HG03521 (cell line): ENCODE measurements at regions not wholly inside any gene's neighbourhood (a gene's known extent, or its start where the extent isn't known, plus 50 kb on each side); places are given as distances from the start of the nearest gene placed in this dataset.

Experiments used
- ATAC-seq: cut with Tn5 transposase; IDR thresholded peaks from one replicate; pipeline ENCODE4 v1.9.1; 2021; ENCODE audit warnings: mild to moderate bottlenecking, moderate library complexity; ENCODE audit not compliant: unreplicated experiment

- no peak for ATAC-seq
These were observed 621.3 kb upstream of the DPP6 start for GRCh38 chr7:153430931-153431330.

GRCh38 chr7:153432063-153432462 lies 620.1 kb upstream of the DPP6 start:
- no peak for ATAC-seq

- ATAC-seq: no peak
These were observed 619.0 kb upstream of the DPP6 start for GRCh38 chr7:153433223-153433622.

- no peak for ATAC-seq
These were observed 611.5 kb upstream of the DPP6 start for GRCh38 chr7:153440715-153441114.

GRCh38 chr7:153443032-153443701 lies 609.0 kb upstream of the DPP6 start:
- ATAC-seq: no peak

- ATAC-seq: no peak
These were observed 607.6 kb upstream of the DPP6 start for GRCh38 chr7:153444641-153445040.

- no peak for ATAC-seq
These were observed 606.6 kb upstream of the DPP6 start for GRCh38 chr7:153445641-153446040.

- ATAC-seq: no peak
These were observed 605.7 kb upstream of the DPP6 start for GRCh38 chr7:153446490-153446889.

GRCh38 chr7:153447011-153447410 lies 605.2 kb upstream of the DPP6 start:
- ATAC-seq: no peak

GRCh38 chr7:153452661-153453060 lies 599.5 kb upstream of the DPP6 start:
- no peak for ATAC-seq

- no peak for ATAC-seq
These were observed 597.9 kb upstream of the DPP6 start for GRCh38 chr7:153454306-153454705.

GRCh38 chr7:153457746-153458145 lies 594.5 kb upstream of the DPP6 start:
- no peak for ATAC-seq

- no peak for ATAC-seq
These were observed 582.1 kb upstream of the DPP6 start for GRCh38 chr7:153470004-153470671.

GRCh38 chr7:153472516-153472915 lies 579.7 kb upstream of the DPP6 start:
- ATAC-seq: no peak

- ATAC-seq: no peak
These were observed 579.0 kb upstream of the DPP6 start for GRCh38 chr7:153473185-153473584.

- ATAC-seq: no peak
These were observed 577.0 kb upstream of the DPP6 start for GRCh38 chr7:153475239-153475638.

GRCh38 chr7:153476166-153476565 lies 576.0 kb upstream of the DPP6 start:
- no peak for ATAC-seq

- no peak for ATAC-seq
These were observed 555.9 kb upstream of the DPP6 start for GRCh38 chr7:153496257-153496656.

- no peak for ATAC-seq
These were observed 549.1 kb upstream of the DPP6 start for GRCh38 chr7:153503093-153503492.

- no peak for ATAC-seq
These were observed 547.7 kb upstream of the DPP6 start for GRCh38 chr7:153504288-153505075.

GRCh38 chr7:153507885-153508284 lies 544.3 kb upstream of the DPP6 start:
- no peak for ATAC-seq

GRCh38 chr7:153509768-153510167 lies 542.4 kb upstream of the DPP6 start:
- ATAC-seq: no peak
